ENCODE measurements at regions not wholly inside any gene's neighbourhood (a gene's known extent, or its start where the extent isn't known, plus 50 kb on each side); places are given as distances from the start of the nearest gene placed in this dataset.
"Not testable (repeated sequence)": the region's sequence is repeated elsewhere in the genome, so short reads cannot be mapped to it uniquely, and the experiment has no call there.

DNA sequence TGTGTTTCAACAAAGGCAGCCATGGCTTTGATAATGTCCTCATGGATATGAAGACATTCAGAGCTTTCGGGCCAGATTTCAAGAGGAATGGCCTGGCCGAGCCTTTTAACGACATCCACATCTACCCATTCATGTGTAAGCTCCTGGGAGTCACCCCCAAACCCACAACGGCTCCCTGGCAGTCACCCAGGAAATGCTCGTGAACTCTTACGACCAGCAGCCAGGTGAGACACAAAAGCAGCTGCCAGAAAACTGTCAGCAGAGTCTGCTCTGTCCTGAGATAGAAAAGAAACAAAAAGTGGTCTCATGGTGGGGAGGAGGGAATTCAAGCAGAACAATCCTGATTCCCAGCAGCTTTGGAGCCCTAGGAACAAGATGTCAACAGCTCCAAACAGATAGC lies 52.9 kb upstream of the DEFB108B start:
- not testable (repeated sequence) for TF ChIP-seq CTCF, EP300 (IDR thresholded peaks at IDR 0.05)
